ENCODE measurements at regions not wholly inside any gene's neighbourhood (a gene's known extent, or its start where the extent isn't known, plus 50 kb on each side); places are given as distances from the start of the nearest gene placed in this dataset.

DNA sequence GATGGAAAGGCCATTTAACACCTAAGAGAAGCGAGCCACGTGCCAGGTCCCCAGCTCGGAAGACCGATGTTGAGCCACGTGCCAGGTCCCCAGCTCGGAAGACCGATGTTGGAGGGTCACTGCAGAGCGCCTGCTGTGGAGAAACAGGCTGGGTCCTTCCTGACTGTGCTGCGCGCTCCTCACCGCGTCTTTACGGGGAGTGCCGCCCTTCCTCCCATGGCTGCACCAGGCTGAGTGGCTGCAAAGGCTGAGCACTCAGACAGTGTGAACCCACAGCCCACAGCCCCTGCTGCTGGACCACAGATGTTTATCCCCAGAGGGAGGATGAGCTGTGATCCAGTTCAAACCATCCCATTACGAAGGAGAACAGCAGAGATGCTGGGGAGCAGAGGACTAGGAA is 55.7 kb downstream of the RTP5 start:
- Histone ChIP-seq H3K23me2 (ENCODE audit: low read depth, low read length) (no peaks in the 10 kb centered on the region), H3K9me3 (ENCODE audit: insufficient read depth in 2 of 2, low read depth in 1 of 2, low read length in 1 of 2) (no peaks in the 10 kb centered on the region), H4K20me1 (replicated peaks in 1 of 2; ENCODE audit: control insufficient read depth in 1 of 2, insufficient read depth in 2 of 2, low read length in 2 of 2) (no peaks in the 10 kb centered on the region), H3K27me3 (replicated peaks in 1 of 4; ENCODE audit: control insufficient read depth in 3 of 4, extremely low read depth in 1 of 4, insufficient read depth in 3 of 4, low read length in 3 of 4) (no peaks in the 10 kb centered on the region), H3K4me2 (ENCODE audit: insufficient read depth in 1 of 2, low read depth in 2 of 2, low read length in 2 of 2) (no peak overlapping the region), H3K23ac (ENCODE audit: insufficient read length) (no peak overlapping the region), H3K18ac (ENCODE audit: extremely low read depth, low read length) (no peak overlapping the region), H3K27ac (ENCODE audit: low read depth, low read length) (no peak overlapping the region), H2AFZ (ENCODE audit: low read length) (no peak overlapping the region), H3K4me3 (ENCODE audit: extremely low read depth in 1 of 4, insufficient read depth in 2 of 4, low read depth in 3 of 4, low read length in 4 of 4) (no peak overlapping the region), H2BK12ac (ENCODE audit: low read depth, low read length) (no peak overlapping the region), H3K14ac (ENCODE audit: insufficient read length) (no peak overlapping the region), H2BK20ac (ENCODE audit: low read length) (no peak overlapping the region), H3K4me1 (replicated peaks in 1 of 4; ENCODE audit: control insufficient read depth in 3 of 4, insufficient read depth in 4 of 4, low read length in 3 of 4) (peaks cover 0 to 3% (median under 1%) of the 10 kb centered on the region in 4 experiments; a peak in 2 of 7 replicates), H3K9ac (replicated peaks in 1 of 4; ENCODE audit: extremely low read depth in 1 of 4, low read depth in 3 of 4, low read length in 3 of 4) (no peak overlapping the region), H2AK5ac (ENCODE audit: low read depth, low read length) (no peak overlapping the region), H3K56ac (replicated peaks; ENCODE audit: insufficient read length, low read depth, low read length) (no peak overlapping the region), H4K91ac (replicated peaks; ENCODE audit: insufficient read length, low read length) (no peak overlapping the region), H4K8ac (ENCODE audit: extremely low read depth, insufficient read depth, low read length) (peak overlapping the region; percentile 41; the same call in 1 of the 2 replicates), H3K36me3 (ENCODE audit: control insufficient read depth in 2 of 4, insufficient read depth in 4 of 4, low read length in 3 of 4) (no peaks in the 10 kb centered on the region), H3K79me2 (ENCODE audit: control insufficient read depth in 1 of 2, insufficient read depth in 2 of 2, low read length in 2 of 2) (no peaks in the 10 kb centered on the region), H2BK120ac (replicated peaks; ENCODE audit: low read depth, low read length) (no peak overlapping the region), H3K79me1 (ENCODE audit: low read depth, low read length) (no peaks in the 10 kb centered on the region), H2BK15ac (ENCODE audit: low read length) (no peak overlapping the region), H3K4ac (replicated peaks; ENCODE audit: insufficient read length, low read depth, low read length) (no peak overlapping the region), H2BK5ac (ENCODE audit: low read depth, low read length) (no peak overlapping the region), H4K5ac (ENCODE audit: insufficient read length, low read depth, low read length) (no peak overlapping the region)
- FAIRE-seq (no peak), DNase-seq (ENCODE audit: low read depth in 1 of 2, low spot score in 2 of 2) (no peak)
- 89% methylated on average over 15 of the region's 15 CpGs; no CpG with 5 or more reads in 1 of the 2 experiments for WGBS, 2 experiments (ENCODE audit: extremely low coverage in 1 of 2, insufficient coverage in 1 of 2, insufficient read length in 1 of 2, insufficient replicate concordance in 2 of 2, low coverage in 1 of 2, low lambda C conversion rate in 2 of 2, missing lambda C conversion rate in 1 of 2)
- ChIA-PET POLR2A (ENCODE audit: partially characterized antibody) (no interaction called here), CTCF (ENCODE audit: partially characterized antibody) (interaction anchor here (1.0 to 1.1 kb wide), 2 partner anchors 16 to 25 kb away, joined by 3 to 4 read pairs; no protein-coding TSS in a partner anchor)
- TF ChIP-seq POLR2A (IDR thresholded peaks at IDR 0.05; ENCODE audit: control extremely low read depth in 1 of 2, low read depth in 2 of 2, low read length in 2 of 2) (no peak), CBX8 (IDR thresholded peaks at IDR 0.05; ENCODE audit: borderline replicate concordance, low read depth, low read length) (no peak), POLR2AphosphoS5 (IDR thresholded peaks at IDR 0.05; ENCODE audit: low read depth, low read length) (no peak), NRF1 (IDR thresholded peaks at IDR 0.05; ENCODE audit: low read depth, low read length) (no peak)
- TF ChIP-seq, protein P1, sequence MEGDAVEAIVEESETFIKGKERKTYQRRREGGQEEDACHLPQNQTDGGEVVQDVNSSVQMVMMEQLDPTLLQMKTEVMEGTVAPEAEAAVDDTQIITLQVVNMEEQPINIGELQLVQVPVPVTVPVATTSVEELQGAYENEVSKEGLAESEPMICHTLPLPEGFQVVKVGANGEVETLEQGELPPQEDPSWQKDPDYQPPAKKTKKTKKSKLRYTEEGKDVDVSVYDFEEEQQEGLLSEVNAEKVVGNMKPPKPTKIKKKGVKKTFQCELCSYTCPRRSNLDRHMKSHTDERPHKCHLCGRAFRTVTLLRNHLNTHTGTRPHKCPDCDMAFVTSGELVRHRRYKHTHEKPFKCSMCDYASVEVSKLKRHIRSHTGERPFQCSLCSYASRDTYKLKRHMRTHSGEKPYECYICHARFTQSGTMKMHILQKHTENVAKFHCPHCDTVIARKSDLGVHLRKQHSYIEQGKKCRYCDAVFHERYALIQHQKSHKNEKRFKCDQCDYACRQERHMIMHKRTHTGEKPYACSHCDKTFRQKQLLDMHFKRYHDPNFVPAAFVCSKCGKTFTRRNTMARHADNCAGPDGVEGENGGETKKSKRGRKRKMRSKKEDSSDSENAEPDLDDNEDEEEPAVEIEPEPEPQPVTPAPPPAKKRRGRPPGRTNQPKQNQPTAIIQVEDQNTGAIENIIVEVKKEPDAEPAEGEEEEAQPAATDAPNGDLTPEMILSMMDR (IDR thresholded peaks at IDR 0.05; ENCODE audit: control extremely low read depth in 1 of 3, insufficient read depth in 1 of 3, low read depth in 1 of 3, low read length in 3 of 3), result no peak

All from H1 (cell line).